Heart left ventricle (tissue), 16 donors: ENCODE measurements at regions not wholly inside any gene's neighbourhood (a gene's known extent, or its start where the extent isn't known, plus 50 kb on each side); places are given as distances from the start of the nearest gene placed in this dataset.

Experiments
- ATAC-seq, 4 donors: fragments of 200-7000 bp; cut with Tn5 transposase; one replicate each; pipeline ENCODE4 v1.9.1; 2020 to 2022; ENCODE audit warnings: moderate library complexity in 4 of 4, mild to moderate bottlenecking in 3 of 4, moderate number of reproducible peaks in 1 of 4
- DNase-seq, 5 donors: peaks; one replicate each; pipeline ENCODE4 v3.0.0-alpha.2; 2020
- H3K27ac ChIP-seq, 12 donors: fragments of 200-600 bp; sonication (generic) in 4 of 12; one replicate each; pipeline versions ENCODE4 v1.5.0 to v1.8.0; 2016 to 2022; ENCODE audit warnings: mild to moderate bottlenecking in 2 of 12
- H3K27me3 ChIP-seq, 9 donors: fragments of 200-600 bp; sonication (generic) in 2 of 9; one replicate each; pipeline versions ENCODE4 v1.5.1 to v1.8.0; 2016 to 2022; ENCODE audit warnings: mild to moderate bottlenecking in 3 of 9
- H3K36me3 ChIP-seq, 9 donors: fragments of 200-600 bp; sonication (generic) in 2 of 9; one replicate each; pipeline versions ENCODE4 v1.5.0 to v1.8.0; 2018 to 2022; ENCODE audit warnings: mild to moderate bottlenecking in 2 of 9
- H3K4me1 ChIP-seq, 12 donors: fragments of 200-600 bp; sonication (generic) in 4 of 12; one replicate each; pipeline versions ENCODE4 v1.5.0 to v1.8.0; 2016 to 2022; ENCODE audit warnings: mild to moderate bottlenecking in 3 of 12
- H3K4me3 ChIP-seq, 12 donors: fragments of 200-600 bp; sonication (generic) in 4 of 12; one replicate each; pipeline versions ENCODE4 v1.5.0 to v1.8.0; 2017 to 2022; ENCODE audit warnings: mild to moderate bottlenecking in 9 of 12, moderate library complexity in 4 of 12
- H3K9me3 ChIP-seq, 12 donors: fragments of 200-600 bp; sonication (generic) in 4 of 12; one replicate each; pipeline versions ENCODE4 v1.5.0 to v1.8.0; 2016 to 2022; ENCODE audit warnings: mild to moderate bottlenecking in 1 of 12
- CTCF ChIP-seq, 12 donors: fragments of 200-600 bp; sonication (generic) in 4 of 12; IDR thresholded peaks; one replicate each; pipeline versions ENCODE4 v1.5.0 to v1.8.0; 2018 to 2022; ENCODE audit warnings: antibody characterized with exemption in 12 of 12, mild to moderate bottlenecking in 5 of 12
- POLR2A ChIP-seq, 2 donors: fragments of 450-650 bp; IDR thresholded peaks; one replicate each; pipeline ENCODE4 v1.6.1; 2017; ENCODE audit warnings: antibody characterized with exemption in 2 of 2, mild to moderate bottlenecking in 2 of 2, moderate library complexity in 2 of 2
- WGBS, 4 donors: extraction: QIAGEN DNeasy Blood & Tissue Kit in 2 of 4; methylation state at CpG; one replicate each; pipeline versions ENCODE4 v1.1.5 to v1.1.7; 2013 to 2018; 5-methylcytosine and 5-hydroxymethylcytosine counted together
- intact Hi-C, 10 donors: fragments of 100-400 bp; cut with DNase I; formaldehyde crosslinking; loops; one replicate each; pipeline versions ENCODE4 v1.11.1 to v1.14.2; 2022
- donor health status: ischemic (EF 13 %, LVEDD 7.1; RV severe dilation, severe dysfunction).
- donor health status: healthy with polysubstance abuse.
- donor health status: DM: no; HTN: yes; CAD: no.
- donor health status: DM: no; HTN: no; CAD: no.
- donor health status: ischemic (EF 25% LVEDD 6.9; RV normal size, moderate dysfunction).
- donor health status: ischemic (EF 25% LVEDD 5.7; RV mildly dilated, moderate dysfunction).
- donor health status: healthy.
- donor health status: DM: yes; HTN: yes; CAD: no.
- donor health status: ischemic (EF 35%, LVEDD 5.7; RV mildly dilated, moderate dysfunction).
- donor health status: nonischemic (EF 11% LVEDD 7.7; RV severe dilation, severe dysfunction).
- donor health status: DM: yes; HTN: yes; CAD: no.
- donor health status: PGD.
- donor health status: ischemic (EF 29% LVEDD 5.4; RV normal size, mild dysfunction).
- donor health status: nonischemic (EF 23%, LVEDD 6.1; RV moderate dilation, normal function).

- 60 to 69% (median 67%) methylated on average over 1 of the region's 1 CpG for WGBS, 4 donors
- Histone ChIP-seq H3K27me3 (no peaks in the 10 kb centered on the region), H3K9me3 (no peaks in the 10 kb centered on the region), H3K27ac (no peak overlapping the region), H3K36me3 (no peaks in the 10 kb centered on the region), H3K4me3 (no peak overlapping the region), H3K4me1 (no peaks in the 10 kb centered on the region)
- DNase-seq (no peak), ATAC-seq (no peak)
- no peak for TF ChIP-seq CTCF (IDR thresholded peaks at IDR 0.05)
- no peak for TF ChIP-seq POLR2A (IDR thresholded peaks at IDR 0.05)
- intact Hi-C loops = no loop called here
These were observed 428.1 kb downstream of the FLRT2 start for GRCh38 chr14:85958069-85958468.

- Histone ChIP-seq H3K36me3 (no peaks in the 10 kb centered on the region), H3K4me3 (no peak overlapping the region), H3K27ac (no peak overlapping the region), H3K9me3 (no peaks in the 10 kb centered on the region), H3K27me3 (no peaks in the 10 kb centered on the region), H3K4me1 (no peaks in the 10 kb centered on the region)
- intact Hi-C loops = no loop called here
- ATAC-seq (no peak), DNase-seq (no peak)
- WGBS, 4 donors = 67 to 88% (median 74%) methylated on average over 3 of the region's 3 CpGs
- TF ChIP-seq POLR2A (IDR thresholded peaks at IDR 0.05) (no peak), CTCF (IDR thresholded peaks at IDR 0.05) (no peak)
These were observed 423.3 kb downstream of the FLRT2 start for GRCh38 chr14:85953265-85953664.

- DNase-seq (no peak), ATAC-seq (no peak)
- intact Hi-C loops = no loop called here
- no peak overlapping the region for H3K4me3 ChIP-seq
- no peak for TF ChIP-seq POLR2A (IDR thresholded peaks at IDR 0.05)
- TF ChIP-seq CTCF (IDR thresholded peaks at IDR 0.05) = no peak
- no peaks in the 10 kb centered on the region for H3K36me3 ChIP-seq
- H3K4me1 ChIP-seq = peaks cover 0 to under 1% (median 0%) of the 10 kb centered on the region in 12 donors
- 65 to 68% (median 66%) methylated on average over 4 of the region's 4 CpGs for WGBS, 4 donors
- H3K27ac ChIP-seq = no peak overlapping the region
- no peaks in the 10 kb centered on the region for H3K9me3 ChIP-seq
- H3K27me3 ChIP-seq = no peaks in the 10 kb centered on the region
These were observed 418.2 kb downstream of the FLRT2 start for GRCh38 chr14:85948153-85948552.

- H3K4me1 ChIP-seq = peaks cover 0 to 3% (median 0%) of the 10 kb centered on the region in 12 donors
- 63 to 69% (median 65%) methylated on average over 4 of the region's 4 CpGs for WGBS, 4 donors
- no peak overlapping the region for H3K27ac ChIP-seq
- TF ChIP-seq CTCF (IDR thresholded peaks at IDR 0.05) (no peak), POLR2A (IDR thresholded peaks at IDR 0.05) (no peak)
- DNase-seq (no peak), ATAC-seq (no peak)
- no peaks in the 10 kb centered on the region for H3K36me3 ChIP-seq
- H3K9me3 ChIP-seq = no peaks in the 10 kb centered on the region
- H3K4me3 ChIP-seq = no peak overlapping the region
- no peaks in the 10 kb centered on the region for H3K27me3 ChIP-seq
- intact Hi-C loops = no loop called here
These were observed 417.7 kb downstream of the FLRT2 start for GRCh38 chr14:85947461-85948139.
